ENCODE measurements at regions not wholly inside any gene's neighbourhood (a gene's known extent, or its start where the extent isn't known, plus 50 kb on each side); places are given as distances from the start of the nearest gene placed in this dataset.

DNA sequence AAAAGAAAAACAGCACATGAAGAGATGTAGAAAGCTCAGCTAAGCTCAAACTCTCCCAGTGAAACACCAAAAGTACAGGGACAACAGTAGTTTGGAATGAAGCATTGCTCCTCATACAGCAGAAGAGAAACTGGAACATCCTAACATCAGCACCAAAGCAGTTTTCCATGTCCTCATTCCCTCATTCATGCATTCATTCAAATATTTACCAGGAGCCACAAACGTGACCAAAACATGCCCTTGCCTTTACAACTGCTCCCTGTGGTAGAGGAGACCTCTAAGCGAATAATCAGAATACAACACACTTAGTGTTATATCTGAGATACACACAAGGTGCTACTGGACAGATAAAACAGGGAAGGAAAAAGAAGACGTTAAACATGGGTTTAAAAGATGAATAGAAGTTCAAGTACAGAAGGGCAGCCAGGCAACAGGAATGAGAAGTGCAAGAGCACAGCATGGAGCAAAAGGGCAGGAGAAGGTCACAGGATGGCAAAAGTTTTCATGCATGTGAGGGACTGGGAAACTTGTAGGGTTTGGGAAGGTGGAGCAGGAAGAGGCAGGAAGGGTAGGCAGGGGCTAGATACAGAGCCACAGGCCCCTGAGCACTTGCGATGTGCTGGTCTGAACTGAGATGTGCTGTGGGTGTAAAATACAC, 58.5 kb upstream of the LMCD1 start:
- peak; percentile 58 for DNase-seq

DNA sequence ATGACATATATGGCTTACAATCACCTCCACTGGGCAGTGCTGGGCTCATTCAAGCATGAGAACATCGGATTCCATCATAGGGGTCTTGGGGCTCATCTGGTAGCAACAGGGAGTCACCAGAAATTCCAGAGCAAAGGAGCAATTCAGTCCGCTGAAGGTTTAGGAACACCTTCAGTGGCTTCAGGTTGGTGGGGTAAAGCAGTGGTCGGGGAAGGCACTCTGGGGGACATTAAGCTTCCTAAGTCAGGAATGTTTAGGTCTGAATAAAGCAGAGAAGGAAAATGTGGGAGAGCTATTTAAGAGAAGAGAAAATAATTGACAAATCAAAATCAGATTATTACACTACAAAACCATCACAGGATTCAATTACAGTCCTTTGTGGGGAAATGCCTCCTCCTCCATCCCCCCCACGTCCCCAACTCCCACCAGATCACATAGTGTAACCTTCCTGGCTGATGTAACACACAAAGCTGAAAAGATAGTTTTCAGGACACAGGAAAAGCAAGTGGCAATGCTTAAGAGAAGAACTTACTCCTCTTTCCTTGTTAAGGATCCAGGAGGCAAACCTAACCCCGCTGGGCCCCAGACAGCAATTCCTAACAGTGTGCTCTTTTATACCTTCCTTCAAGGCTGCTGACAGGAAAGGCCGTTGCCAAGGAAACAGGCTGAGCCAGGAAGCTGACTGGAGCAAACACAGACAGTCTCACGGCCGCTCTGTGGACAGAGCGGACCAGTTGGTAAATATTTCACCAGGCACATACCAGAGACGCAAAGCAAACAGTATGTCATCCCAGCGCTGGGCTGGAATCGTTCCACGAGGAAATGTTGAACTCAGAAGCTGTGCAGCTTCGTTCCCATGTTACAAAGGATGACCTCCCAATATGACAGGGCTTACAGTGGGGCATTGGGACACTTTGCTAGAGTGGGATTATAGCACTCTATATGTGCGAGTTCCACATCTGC, 57.5 kb upstream of the LMCD1 start:
- DNase-seq, result peak; percentile 7

DNA sequence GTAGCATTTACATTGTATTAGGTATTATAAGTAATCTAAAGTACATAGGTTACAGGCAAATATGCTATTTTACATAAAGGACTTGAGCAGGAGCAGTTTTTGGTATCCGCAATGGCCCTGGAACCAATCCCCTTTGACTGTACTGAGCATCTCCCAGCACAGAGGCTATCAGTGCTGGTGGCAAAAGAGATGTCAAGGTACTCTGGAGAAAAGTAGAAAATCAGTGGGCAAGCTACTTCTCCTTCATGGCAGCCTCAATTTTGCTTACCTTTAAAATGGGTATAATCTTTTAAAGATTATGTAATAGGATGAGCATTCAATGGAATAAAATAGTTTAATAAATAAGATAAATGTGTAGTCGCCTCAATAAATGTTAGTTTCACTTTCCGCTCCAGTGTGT, 56.7 kb upstream of the LMCD1 start:
- no peak for DNase-seq

DNA sequence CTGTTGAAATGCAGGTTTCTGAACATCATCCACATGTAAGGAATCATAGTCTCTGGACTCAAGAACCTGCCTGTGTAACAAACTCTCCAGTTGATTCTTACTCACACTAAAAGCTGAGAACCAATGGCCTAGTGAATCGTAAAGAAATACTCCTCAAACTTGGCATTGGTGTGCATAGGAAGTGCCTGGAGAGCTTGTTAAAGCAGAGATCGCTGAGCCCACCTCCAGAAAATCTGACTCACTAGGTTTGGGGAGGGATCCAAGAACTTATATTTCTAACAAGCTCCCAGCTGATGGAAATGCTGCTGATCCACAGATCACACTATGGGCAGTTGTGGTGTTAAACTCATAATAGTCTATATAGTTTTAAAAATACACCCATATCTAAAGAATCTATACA, 55.8 kb upstream of the LMCD1 start:
- DNase-seq, result no peak

DNA sequence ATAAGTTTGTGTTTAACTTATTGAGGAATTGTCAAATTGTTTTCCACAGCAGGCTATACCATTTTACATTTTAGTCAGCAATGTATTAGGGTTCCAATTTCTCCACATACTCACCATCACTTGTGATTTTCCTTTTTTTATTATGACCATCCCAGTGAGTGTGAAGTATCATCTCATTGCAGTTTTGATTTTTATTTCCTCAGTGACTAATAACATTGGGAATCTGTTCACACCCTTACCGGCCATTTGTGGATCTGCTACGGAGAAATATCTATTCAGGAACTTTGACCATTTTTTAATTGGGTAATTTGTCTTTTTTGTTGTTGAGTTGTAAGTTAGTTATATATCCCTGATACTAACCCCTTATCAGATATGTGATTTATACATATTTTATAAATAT, 54.8 kb upstream of the LMCD1 start:
- DNase-seq, result no peak

DNA sequence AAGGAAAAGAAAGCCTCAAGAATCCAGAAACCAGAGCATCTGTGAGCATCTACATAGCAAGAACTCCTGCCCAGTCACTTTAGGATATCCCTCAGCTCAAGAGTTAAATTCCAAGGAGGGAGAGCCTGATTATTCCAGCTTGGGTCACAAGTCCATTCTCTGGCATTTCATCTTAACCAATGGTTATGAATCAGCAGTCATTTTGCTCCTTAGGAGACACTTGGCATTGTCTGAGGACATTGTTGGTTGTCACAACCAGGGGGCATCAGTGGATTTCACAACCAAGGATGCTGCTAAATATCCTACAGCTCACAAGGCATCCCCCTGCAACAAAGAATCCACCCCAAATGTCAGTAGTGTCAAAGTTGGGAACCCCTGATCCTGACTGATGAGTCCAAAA, 51.0 kb upstream of the LMCD1 start:
- DNase-seq, result no peak

DNA sequence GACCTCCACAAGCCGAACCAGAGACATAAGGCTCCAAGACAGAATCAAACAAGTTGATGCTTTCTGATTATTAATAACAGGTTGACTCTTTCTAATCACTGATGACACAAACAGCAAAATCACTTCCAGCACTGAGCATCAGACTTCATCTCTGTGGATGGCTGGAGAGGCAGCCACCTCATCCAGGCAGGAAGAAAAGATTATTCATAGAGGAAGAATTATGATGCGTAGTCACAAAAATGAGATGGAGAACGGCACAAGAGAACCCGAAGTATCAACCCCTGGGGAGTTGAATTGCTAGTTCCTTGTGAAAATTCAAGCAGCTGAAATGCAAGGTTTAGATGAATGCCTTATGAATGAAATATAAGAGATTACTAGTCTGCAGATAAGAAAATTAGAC, 49.9 kb upstream of the LMCD1 start:
- DNase-seq, result no peak

Measured in hematopoietic multipotent progenitor cell treated with erythropoietin and hydrocortisone succinate and interleukin-3 and kit ligand, for 6 days (in vitro differentiated cells).